NCI-H2107 treated with DMSO at 0.1 percent for 48 hours (cell line): ENCODE measurements at regions not wholly inside any gene's neighbourhood (a gene's known extent, or its start where the extent isn't known, plus 50 kb on each side); places are given as distances from the start of the nearest gene placed in this dataset.
"Not testable (repeated sequence)": the region's sequence is repeated elsewhere in the genome, so short reads cannot be mapped to it uniquely, and the experiment has no call there.

Source experiments
- DNase-seq: peaks from one replicate; lab custom pipeline; 2025; ENCODE audit not compliant: unreplicated experiment; lab: John Stamatoyannopoulos, UW

GRCh38 chr4:104662269-104662668, 167.6 kb upstream of the CXXC4 start:
- DNase-seq: not testable (repeated sequence)

GRCh38 chr4:104677116-104677515, 182.4 kb upstream of the CXXC4 start:
- peak; percentile 74 for DNase-seq

- DNase-seq: no peak
Measured at GRCh38 chr4:104682311-104682710, 187.6 kb upstream of the CXXC4 start.

- no peak for DNase-seq
Measured at GRCh38 chr4:104693601-104694201, 199.0 kb upstream of the CXXC4 start.

- no peak for DNase-seq
Measured at GRCh38 chr4:104716584-104716983, 221.9 kb upstream of the CXXC4 start.

- no peak for DNase-seq
Measured at GRCh38 chr4:104719539-104720230, 225.0 kb upstream of the CXXC4 start.

GRCh38 chr4:104722467-104722866, 227.8 kb upstream of the CXXC4 start:
- DNase-seq: no peak

GRCh38 chr4:104726002-104726401, 231.3 kb upstream of the CXXC4 start:
- DNase-seq: no peak

GRCh38 chr4:104727643-104728042, 232.9 kb upstream of the CXXC4 start:
- no peak for DNase-seq

- no peak for DNase-seq
Measured at GRCh38 chr4:104728380-104729122, 233.9 kb upstream of the CXXC4 start.

GRCh38 chr4:104732766-104733165, 238.1 kb upstream of the CXXC4 start:
- DNase-seq: no peak

GRCh38 chr4:104735174-104735573, 240.5 kb upstream of the CXXC4 start:
- DNase-seq: no peak

GRCh38 chr4:104740161-104740560, 245.5 kb upstream of the CXXC4 start:
- DNase-seq: no peak

- DNase-seq: no peak
Measured at GRCh38 chr4:104743215-104743653, 248.5 kb upstream of the CXXC4 start.

GRCh38 chr4:104747635-104748034, 252.9 kb upstream of the CXXC4 start:
- DNase-seq: no peak

GRCh38 chr4:104749062-104749461, 254.4 kb upstream of the CXXC4 start:
- DNase-seq: no peak

- no peak for DNase-seq
Measured at GRCh38 chr4:104750008-104750407, 255.3 kb upstream of the CXXC4 start.

- no peak for DNase-seq
Measured at GRCh38 chr4:104751468-104751867, 256.8 kb upstream of the CXXC4 start.

- DNase-seq: no peak
Measured at GRCh38 chr4:104752337-104752736, 257.6 kb upstream of the CXXC4 start.

- no peak for DNase-seq
Measured at GRCh38 chr4:104756837-104757236, 262.1 kb upstream of the CXXC4 start.

GRCh38 chr4:104758574-104758973, 263.9 kb upstream of the CXXC4 start:
- DNase-seq: no peak

GRCh38 chr4:104763554-104764222, 269.0 kb upstream of the CXXC4 start:
- no peak for DNase-seq
